ENCODE measurements at regions not wholly inside any gene's neighbourhood (a gene's known extent, or its start where the extent isn't known, plus 50 kb on each side); places are given as distances from the start of the nearest gene placed in this dataset.
"Not testable (repeated sequence)": the region's sequence is repeated elsewhere in the genome, so short reads cannot be mapped to it uniquely, and the experiment has no call there.

DNA sequence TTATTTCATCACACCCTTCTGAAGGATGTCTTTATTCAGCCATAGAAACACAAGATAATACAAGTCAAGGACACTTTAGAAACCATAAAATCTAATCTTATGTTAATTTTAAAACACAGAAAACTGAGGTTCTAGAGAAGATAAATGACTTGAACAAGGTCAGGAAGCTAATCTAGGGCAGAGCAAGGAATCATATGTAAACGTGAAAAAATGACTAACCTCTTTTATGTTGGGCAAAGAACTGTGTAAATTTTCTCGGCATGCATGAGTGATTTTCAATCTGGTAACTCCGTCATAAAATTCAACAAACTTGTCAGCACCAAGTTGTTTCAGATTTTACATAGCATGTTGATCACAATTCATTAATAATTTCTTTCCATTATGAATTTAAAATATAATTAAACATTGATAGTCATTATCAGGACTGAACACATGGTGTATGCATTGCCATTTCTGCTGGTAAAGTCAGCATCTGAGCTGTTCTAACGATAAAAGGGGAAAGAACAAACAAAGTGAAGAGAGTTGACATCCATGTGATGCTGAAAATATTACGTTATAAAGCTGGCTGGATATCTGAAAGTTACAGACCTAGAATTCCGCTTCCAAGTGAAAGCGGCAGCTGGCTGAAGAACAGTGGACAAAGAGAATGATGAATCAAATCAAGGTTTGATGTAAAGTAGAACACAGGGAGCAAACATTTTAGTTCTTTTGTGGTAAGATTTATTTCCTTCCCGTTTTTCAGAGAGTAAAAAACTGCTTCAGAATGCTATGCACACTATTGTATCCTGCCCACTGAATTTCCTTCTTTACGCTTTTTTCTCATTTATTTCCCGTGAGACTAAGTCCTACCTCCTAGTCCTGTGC is 1037.4 kb upstream of the TMPRSS15 start:
- no peak for DNase-seq

DNA sequence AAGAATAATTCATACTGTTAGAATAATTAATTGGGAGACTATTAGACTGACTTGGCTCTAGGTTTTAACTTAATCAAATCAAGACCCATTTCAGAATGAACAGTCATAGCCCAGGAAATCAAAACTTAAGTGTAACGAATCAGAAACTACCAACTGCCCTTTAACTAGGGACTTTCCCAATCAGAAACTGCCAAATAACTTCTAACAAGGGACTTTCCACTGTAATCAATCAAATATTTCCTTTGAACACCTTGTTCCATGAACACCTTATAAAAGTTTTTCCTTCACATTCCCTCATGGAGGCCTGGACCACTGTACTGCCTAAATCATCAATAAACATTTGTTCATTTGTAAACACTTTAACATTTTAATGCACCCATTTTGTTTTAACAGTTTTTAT is 1054.7 kb upstream of the TMPRSS15 start:
- no peak for DNase-seq

DNA sequence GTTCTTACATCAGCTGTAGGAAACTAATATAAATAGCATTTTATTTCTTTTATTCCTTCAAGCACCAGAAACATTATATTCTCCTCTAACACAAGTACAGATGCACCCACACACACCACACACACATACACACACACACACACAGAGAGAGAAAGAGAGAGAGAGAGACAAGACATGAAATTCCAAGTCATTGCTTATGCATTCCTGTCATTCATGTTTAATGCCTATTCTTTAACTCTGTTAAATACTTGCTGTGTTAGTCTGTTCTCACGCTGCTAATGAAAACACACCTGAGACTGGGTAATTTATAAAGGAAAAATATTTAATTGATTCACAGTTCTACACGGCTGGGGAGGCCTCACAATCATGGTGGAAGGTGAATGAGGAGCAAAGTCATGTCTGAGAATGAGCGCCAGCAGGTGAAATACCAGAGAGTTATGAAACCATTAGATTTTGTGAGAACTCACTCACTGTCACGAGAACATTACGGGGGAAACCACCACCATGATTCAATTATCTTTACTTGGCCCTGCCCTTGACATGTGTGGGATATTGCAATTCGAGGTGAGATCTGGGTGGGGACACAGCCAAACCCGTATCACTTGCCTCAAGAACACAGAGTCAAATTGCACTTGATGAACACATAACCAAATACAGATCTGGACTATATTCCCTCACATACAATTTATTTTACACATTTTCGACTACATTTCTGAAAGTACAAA is 1058.1 kb upstream of the TMPRSS15 start:
- DNase-seq = no peak

DNA sequence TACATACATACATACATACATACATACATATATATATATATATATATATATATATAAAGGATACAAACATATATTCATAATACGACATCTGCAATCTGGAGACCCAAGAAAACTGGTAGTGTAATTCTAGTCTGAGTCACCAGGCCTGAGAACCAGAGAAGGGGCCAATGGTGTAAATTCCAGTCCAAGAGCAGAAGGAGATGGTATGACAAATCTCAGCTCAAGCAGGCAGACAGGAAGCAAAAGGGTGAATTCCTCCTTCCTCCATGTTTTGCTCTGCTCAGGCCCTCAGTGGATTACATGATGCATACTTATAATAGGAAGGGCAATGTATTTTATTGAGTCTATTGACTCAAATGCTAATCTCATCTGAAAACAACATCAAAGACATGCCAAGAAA is 1060.4 kb upstream of the TMPRSS15 start:
- no peak for DNase-seq

DNA sequence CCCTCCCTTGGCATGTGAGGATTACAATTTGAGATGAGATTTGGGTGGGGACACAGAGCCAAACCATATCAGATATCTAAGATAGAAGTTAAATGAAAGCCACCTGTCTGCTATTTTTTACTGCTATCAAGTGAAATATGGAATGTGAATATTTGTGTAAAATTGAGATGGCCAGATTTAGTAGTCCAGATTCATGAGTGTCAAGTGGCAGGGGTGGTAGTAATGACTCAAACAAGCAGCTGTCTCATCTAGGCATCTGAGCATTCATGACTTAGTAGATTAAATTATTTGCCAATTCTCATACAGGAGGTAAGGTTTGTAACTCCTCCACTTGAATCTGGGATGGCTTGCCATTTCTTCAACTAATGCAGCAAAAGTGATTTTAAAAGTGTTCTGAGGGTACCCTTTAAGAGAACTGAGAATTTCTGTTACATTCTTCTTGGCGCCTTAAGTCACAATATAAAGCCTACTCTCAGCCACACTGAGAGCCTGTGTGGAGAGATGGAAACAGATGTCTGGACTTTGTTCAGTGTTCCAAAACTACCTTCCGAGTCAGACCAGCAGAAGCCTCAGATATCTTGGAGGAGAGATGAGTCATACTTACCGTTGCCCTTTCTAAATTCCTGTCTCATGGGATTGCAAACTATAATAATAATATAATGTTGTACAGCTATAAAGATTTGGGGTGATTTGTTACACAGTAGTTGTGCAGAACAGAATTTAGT is 1065.6 kb upstream of the TMPRSS15 start:
- no peak for DNase-seq

DNA sequence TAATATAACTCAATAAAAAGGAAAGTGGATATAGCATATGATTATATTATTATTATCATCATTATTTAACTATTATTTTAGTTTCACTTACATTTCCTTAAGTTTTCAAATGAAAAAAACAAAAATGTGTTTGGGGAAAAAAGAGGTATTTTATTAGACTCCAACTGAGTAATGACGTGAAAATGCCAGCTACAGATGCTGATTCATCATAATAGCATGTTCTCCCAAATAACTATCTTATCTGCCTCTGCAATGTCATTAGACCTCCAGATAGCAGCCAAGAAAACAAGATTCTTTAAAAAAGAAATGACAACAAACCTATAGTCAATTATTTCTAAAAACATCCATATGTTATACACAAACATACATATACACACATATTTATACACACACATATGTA is 1071.9 kb upstream of the TMPRSS15 start:
- no peak for DNase-seq

DNA sequence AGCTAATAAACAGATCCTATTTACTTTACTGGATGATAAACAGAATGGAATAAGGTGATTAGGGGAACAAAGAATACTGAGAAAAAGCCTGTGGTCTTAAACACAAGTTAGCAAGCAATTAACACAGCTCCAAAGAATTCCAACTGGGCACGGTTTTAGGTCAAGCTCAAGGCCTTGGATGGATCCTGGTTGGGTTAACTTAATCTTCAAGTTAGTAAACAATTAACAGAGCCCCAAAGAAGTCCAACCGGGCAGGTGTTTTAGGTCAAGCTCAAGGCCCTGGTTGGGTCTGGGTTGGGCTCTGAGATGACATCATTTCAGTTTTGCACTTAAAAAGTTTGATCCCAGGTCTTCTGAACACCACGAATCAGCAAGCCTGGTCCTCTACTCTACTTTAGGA is 1086.3 kb upstream of the TMPRSS15 start:
- no peak for DNase-seq

DNA sequence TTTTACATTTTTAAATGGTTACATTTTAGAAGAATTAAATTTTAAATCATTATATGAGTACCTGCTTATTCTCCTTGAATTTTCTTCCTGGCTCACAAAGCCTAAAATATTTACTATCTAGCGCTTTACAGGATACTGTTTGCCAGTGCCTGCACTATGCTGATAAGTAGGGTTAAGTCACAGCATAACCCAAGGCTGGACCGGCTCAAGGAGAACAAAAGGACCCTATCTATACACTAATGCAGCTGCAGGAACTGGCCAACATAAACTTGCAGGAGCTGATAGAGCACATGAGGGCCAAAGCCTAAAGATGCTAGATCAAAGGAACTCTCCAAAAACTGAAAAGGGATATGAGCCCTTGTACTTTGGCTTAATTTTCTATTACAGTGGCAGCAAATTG is 1086.9 kb upstream of the TMPRSS15 start:
- no peak for DNase-seq

DNA sequence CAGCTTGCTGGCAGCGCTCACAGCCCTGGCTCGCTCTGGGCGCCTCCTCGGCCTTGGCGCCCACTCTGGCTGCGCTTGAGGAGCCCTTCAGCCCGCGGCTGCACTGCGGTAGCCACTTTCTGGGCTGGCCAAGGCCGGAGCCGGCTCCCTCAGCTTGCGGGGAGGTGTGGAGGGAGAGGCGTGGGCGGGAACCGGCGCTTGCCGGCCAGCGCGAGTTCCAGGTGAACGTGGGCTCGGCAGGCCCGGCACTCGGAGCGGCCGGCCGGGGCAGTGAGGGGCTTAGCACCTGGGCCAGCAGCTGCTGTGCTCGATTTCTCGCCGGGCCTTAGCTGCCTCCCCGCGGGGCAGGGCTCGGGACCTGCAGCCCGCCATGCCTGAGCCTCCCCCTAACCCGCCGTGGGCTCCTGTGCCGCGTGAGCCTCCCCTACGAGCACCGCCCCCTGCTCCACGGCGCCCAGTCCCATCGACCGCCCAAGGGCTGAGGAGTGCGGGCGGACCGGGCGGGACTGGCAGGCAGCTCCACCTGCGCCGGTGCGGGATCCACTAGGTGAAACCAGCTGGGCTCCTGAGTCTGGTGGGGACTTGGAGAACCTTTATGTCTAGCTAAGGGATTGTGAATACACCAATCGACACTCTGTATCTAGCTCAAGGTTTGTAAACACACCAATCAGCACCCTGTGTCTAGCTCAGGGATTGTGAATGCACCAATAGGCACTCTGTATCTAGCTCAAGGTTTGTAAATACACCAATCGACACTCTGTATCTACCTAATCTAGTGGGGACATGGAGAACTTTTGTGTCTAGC is 1090.1 kb upstream of the TMPRSS15 start:
- DNase-seq = not testable (repeated sequence)

DNA sequence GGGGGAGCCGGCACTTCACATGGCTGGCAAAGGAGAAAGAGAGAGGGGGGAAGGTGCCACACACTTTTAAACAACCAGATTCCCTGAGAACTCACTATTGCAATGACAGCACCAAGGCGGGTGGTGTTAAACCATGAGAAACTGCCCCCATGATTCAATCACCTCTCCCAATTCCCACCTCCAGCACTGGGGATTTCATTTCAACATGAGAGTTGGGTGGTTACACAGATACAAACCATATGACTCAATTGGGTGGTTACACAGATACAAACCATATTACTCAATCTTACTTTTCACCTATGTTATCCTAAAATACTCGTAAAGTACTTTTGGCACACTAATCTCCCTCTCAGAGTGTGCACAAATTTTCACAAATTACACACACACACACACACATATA is 1097.5 kb upstream of the TMPRSS15 start:
- no peak for DNase-seq

DNA sequence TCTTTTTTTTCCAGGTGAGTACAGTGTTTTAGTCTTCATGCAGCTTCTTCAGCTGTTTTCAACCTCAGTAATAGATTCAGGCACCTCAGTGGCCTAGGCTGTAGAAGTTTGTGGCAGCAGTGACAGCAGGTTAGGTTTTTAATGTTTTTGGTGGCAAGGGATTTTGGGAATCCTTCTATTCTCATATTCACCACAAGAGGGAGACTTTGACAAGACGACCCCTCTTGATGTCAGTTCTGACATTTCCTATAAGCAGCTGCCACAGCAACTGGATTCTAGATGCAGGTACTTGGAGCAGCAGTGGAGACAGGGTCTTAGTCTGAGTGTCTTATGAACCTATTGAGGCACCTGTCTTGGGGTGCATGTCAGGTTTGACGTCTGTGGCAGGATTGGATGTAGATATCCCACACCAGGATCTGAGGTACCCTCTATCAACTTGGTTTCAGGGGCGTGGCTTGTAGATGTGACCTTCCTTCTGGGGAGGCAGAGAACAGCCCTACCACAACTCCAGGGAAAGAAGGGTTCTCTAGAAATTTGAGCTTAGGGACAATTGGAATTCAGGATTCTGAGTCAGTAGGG is 1104.2 kb upstream of the TMPRSS15 start:
- DNase-seq = no peak

DNA sequence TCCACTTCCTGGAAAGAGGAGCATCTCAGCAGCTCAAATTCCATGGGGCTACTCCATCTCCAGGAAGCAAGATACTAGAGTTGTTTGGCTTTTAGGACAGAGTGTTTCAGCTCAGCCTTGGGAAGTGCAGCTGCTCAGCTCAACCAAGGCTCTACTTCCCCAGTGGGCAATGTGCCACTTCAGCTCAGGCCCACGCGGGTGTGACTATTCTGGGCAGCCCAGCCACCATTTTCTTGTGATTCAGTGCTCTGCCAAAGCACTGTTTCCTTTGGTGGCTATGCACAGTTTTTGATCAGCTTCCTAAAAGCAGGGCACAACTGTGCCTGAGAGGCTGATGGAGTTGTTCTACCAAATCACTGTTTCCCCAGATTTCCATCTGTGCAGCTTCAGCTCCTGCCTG is 1104.9 kb upstream of the TMPRSS15 start:
- no peak for DNase-seq

DNA sequence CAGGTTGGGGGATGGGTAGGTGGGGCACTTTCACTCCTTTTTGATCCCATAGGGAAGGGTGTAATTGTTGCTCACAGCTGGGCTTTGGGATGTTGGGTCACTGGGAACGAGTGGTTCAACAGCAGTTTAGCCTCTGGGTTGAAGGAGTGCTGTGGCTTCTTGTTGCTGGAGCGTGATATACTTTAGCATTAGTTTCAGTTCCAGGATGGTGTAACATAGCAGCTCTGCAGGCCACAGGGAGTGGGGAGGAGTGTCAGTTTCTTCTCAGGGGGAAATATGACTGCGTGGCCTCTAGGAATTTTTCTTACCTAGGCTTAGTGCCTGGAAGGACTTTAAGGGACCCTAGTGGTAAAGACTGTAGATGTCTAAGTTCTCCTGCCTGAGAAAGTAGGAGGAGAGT is 1105.3 kb upstream of the TMPRSS15 start:
- DNase-seq = no peak

DNA sequence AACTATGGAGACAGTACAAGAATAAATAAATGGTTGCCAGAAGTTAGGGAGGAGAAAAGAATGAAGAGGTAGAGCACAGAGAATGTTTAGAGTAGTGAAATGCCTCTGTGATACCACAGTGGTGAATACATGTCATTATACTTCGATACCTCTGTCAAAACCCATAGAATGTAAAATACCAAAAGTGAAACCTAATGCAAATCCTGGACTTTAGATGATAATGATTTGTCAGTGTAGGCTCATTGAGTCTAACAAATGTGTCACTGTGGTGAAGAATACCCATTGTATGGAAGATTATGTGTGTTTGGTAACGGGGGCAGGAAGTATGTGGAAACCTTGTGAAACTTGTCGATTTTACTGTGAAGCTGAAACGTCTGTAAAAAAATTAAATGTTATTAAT is 1106.5 kb upstream of the TMPRSS15 start:
- DNase-seq = no peak

DNA sequence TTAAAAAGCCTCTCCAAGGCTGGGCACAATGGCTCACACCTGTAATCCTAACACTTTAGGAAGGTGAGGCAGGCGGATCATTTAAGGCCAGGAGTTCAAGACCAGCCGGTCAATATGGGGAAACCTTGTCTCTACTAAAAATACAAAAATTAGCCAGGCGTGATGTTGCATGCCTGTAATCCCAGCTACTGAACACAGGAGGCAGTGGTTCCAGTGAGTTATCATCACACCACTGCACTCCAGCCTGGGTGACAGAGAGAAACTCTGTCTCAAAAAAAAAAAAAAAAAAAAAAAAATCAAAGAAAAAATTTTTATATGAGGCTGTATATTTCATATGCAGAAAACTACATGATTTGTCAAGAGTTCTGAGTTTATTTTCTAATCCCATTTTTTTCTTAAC is 1107.1 kb upstream of the TMPRSS15 start:
- DNase-seq = no peak

DNA sequence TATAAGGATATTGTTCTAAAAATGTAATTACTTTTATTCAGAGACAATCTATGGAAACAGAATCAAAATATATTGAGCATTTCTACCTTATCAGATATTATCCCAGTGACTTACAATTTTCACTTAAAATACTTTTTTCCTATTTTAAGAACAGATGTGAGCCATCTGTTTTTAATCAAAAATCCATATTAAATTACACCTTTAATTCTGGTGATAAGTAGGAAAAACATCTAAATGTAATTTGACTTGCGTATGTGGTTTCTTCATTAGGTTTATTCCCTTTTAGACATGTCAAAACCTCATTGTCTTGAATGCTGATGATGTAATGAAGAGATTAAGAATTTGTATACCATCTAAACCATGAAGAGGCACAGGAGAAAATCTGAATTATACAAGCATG is 1118.8 kb upstream of the TMPRSS15 start:
- DNase-seq = no peak

DNA sequence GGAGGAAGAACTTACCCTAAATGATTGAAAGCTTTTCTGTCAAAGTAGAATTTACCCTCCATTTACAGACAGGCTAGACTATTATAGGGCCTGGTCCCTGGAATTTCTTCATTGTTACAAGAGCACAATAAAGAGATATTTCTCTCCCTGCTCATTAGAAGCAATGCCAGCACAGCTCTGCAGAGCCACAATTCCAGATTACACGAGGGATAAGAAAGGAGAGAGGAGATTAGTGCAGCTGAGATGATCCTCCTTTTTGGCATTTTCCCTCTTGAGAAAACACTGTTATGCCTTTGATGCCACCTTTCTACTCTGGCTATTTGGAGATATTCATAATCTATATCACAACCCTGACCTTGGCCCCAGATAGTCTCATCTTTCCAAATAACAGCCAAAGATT is 1119.5 kb upstream of the TMPRSS15 start:
- DNase-seq = no peak

DNA sequence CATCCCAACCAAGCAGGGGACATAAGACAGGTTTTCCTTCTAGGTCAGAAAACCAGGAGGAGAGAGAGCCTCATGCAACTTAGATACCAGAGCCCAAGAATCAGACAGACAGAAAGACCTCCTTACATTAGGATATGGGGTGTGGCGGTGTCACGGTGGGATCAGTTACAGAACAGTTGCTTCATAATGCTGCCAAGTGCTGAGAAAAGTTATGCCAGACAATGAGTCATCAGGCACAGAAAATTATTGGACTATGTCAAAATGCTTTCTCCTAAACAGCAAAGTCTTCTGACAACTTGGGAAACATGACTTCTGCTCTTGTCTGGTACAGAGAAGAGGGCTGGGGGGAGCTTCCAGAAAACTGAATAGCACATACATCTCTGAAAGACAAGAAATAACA is 1120.2 kb upstream of the TMPRSS15 start:
- no peak for DNase-seq

DNA sequence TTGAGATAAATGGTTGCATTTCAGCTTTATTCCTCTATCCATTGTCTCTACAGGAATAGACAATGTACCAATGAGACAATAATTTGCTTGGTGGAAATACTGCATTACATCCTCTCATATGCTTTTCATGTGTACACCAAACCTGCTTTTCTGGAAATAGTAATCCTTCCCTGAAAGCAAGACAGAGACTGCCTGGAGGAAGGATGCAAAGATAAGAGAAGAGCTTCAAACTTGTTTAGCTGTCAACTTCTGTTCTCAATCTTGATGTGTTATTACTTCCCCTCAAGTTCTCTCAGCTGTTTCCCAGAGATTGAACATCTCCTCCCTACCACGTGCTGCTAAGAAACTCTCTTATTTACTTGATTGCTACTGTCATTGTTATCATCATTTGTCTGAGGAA is 1125.4 kb upstream of the TMPRSS15 start:
- DNase-seq = no peak

DNA sequence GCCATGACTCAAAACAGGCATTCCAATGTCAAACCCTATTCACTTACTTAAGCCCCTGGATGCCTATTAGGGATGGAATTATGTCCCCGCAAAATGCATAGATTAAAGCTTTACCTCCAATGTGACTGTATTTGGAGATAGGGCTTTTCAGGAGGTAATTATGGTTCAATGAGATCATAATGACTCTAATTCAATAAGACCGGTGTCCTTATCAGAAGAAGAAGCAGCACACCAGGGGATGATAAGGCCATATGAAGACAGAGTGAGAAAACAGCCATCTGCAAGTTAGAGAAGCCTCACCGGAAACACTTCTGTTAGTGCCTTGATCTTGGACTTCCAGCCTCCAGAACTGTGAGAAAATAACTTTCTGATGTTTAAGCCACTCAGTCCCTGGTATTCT is 1131.8 kb upstream of the TMPRSS15 start:
- no peak for DNase-seq

DNA sequence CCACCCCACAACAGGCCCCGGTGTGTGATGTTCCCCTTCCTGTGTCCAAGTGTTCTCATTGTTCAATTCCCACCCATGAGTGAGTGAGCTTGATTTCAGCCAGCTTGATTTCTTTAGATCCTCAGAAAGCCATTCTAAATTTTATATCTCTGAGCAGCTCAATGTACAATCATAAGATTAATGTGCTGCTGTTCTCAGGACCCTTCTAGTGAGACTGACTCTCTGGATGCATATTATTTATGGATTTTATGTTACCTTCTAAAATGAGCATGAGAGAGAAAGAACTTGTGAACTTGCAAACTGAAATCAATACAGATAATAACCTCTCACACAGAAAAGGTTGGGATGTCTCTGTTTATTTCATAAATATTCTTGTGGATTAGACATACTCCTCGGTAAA is 1133.5 kb upstream of the TMPRSS15 start:
- no peak for DNase-seq

DNA sequence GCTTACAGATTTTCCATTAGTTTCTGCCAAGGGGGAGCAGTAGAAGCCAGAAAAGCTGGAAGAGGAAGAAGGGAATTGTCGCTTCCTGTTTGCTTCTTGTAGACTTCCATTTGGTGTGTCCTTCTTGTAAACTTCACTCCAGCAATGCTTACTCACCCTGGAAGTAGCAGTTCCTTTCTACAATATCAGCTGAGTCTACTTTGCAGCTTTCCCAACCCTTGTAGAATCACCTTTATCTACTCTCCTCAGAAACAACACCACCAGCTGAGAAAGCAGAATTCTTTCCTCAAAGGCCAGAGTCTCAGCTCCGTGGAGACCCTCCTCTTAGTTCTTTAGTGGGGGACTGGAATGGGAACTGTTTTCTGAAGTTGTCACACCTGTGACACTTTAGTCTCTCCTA is 1136.7 kb upstream of the TMPRSS15 start:
- no peak for DNase-seq

DNA sequence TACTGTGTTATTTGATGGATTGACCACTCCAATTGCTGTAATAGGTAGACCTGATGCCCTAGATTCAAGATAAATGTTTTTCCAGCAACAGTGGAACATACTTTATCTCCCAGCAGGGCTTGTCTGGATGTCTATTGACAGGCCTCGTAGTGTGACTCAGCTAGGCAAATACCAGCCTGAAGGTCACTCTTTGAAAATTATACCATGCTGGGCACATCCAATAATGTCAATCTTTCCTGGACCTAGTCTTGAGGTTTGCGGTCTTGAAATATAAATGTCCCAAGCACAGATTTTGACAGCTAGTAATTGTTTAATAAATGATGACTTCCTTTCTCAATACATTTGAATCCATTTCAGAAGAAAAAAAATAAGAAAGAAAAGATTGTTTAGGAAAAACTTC is 1138.0 kb upstream of the TMPRSS15 start:
- no peak for DNase-seq

Measured in NCI-H510A treated with DMSO at 0.1 percent for 48 hours (cell line).